ENCODE measurements at regions not wholly inside any gene's neighbourhood (a gene's known extent, or its start where the extent isn't known, plus 50 kb on each side); places are given as distances from the start of the nearest gene placed in this dataset.

DNA sequence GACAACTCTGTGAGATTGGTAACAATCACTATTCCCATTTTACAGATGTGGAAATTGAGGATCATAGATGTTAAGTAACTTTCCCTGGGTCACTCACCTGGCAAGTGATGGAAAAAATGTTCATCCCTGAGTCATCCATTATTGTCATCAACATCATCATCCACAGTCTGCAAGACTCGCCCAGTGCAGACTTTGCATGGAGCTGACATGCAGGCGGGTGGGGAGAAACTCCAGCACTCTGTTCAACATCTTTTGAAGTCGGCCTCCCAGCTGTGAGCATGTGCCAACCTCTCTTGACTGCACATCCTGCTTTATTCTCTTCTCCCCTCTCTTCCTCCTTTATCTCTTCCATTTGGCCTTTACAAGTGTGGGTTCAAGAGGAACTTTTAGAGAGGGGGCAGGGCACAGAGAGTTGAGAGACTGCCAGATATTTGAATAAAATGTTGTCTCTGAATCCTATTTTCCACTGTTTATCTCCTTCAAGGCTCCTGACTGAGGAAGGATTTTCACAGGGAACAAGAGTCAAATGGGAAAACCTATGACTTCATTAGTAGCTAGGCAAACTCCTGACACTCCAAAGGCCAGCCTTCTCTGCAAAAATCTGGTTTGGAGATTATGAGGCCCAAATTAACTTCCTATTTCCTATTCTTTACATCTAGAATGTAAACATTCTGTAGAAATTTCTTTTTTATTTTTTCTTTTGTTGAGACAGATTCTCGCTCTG, 283.7 kb upstream of the PODXL start:
- TF ChIP-seq, protein P1, sequence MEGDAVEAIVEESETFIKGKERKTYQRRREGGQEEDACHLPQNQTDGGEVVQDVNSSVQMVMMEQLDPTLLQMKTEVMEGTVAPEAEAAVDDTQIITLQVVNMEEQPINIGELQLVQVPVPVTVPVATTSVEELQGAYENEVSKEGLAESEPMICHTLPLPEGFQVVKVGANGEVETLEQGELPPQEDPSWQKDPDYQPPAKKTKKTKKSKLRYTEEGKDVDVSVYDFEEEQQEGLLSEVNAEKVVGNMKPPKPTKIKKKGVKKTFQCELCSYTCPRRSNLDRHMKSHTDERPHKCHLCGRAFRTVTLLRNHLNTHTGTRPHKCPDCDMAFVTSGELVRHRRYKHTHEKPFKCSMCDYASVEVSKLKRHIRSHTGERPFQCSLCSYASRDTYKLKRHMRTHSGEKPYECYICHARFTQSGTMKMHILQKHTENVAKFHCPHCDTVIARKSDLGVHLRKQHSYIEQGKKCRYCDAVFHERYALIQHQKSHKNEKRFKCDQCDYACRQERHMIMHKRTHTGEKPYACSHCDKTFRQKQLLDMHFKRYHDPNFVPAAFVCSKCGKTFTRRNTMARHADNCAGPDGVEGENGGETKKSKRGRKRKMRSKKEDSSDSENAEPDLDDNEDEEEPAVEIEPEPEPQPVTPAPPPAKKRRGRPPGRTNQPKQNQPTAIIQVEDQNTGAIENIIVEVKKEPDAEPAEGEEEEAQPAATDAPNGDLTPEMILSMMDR (IDR thresholded peaks at IDR 0.05): no peak
- no peak for TF ChIP-seq EZH2 (IDR thresholded peaks at IDR 0.05; ENCODE audit: borderline replicate concordance, insufficient read depth, low read depth, low read length, poor library complexity, severe bottlenecking)
